ENCODE measurements at regions not wholly inside any gene's neighbourhood (a gene's known extent, or its start where the extent isn't known, plus 50 kb on each side); places are given as distances from the start of the nearest gene placed in this dataset.

GRCh38 chr4:24666316-24666715, 82.0 kb upstream of the DHX15 start:
- FAIRE-seq (no peak), DNase-seq (ENCODE audit: insufficient read length, low spot score) (no peak)

DNA sequence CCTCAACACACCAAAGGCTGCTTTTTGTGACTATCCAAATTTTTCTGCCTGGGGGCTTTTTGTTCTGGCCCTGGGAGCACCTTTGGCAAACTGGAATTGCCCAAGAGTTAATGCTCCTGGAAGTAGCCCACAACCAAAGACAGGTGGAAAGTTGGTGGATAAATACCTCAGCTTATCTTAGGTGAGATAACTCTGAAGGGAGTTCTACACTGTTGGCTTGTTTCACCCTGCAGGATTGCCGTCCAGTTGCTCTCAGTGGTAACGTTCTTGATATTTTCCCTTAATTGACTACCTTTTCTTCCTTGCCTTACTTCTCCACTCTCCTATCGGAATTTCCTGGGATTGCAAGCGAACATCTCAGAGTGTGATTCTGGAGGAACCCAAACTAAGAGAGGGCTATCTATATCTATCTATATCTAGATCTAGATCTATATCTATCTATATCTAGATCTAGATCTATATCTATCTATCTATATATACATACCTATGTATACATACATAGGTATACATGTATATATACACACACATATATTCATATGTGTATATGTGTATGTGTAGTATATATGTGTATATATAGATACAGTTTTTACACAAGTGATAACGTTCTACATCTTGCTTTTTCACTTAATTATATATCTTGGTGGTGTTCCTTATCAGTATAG, 82.6 kb upstream of the DHX15 start:
- DNase-seq (ENCODE audit: insufficient read length, low spot score) (no peak), FAIRE-seq (no peak)

- FAIRE-seq (no peak), DNase-seq (ENCODE audit: insufficient read length, low spot score) (no peak)
Observed at GRCh38 chr4:24668956-24669355, 84.6 kb upstream of the DHX15 start.

DNA sequence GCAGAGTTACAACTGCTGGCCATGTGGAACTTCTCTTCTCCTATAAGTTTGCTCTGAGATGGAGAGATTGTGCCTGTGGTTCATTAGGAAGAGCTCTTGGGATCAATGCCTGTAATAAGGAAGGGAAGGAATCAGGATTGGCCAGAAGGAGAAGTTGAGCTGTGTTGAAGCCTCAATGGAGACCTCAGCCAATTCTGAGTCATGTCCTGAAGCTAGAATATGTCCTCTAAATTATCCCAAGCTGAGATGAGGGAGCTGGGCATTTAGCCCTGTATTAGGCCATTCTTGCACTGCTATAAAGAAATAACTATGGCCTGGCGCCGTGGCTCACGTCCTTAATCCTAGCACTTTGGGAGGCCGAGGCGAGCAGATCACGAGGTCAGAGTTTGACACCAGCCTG, 85.4 kb upstream of the DHX15 start:
- DNase-seq (ENCODE audit: insufficient read length, low spot score) = no peak
- FAIRE-seq = no peak

DNA sequence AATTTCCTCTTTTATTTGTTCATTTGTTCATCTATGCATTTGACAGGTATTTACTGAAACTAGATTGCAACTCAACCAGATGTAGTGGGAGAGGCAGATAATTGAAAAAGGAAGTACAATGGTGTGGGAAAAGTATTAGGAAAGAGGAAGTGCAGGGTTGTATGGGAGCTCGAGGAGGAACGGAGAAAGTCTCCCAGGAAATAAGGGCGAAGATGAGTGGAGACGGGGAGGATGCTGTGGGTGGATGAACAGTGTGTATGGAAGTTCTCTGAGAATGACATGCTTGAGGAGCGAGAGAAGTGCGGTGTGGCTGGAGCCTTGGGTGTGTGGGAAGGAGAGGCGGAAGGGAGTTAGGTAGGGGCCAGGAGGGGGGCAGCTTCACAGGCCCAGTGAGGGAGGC, 87.5 kb upstream of the DHX15 start:
- no peak for DNase-seq (ENCODE audit: insufficient read length, low spot score)
- no peak for FAIRE-seq

- no peak for FAIRE-seq
- DNase-seq (ENCODE audit: insufficient read length, low spot score) = no peak
Observed at GRCh38 chr4:24672880-24673279, 88.5 kb upstream of the DHX15 start.

- DNase-seq (ENCODE audit: insufficient read length, low spot score) (no peak), FAIRE-seq (no peak)
Observed at GRCh38 chr4:24674279-24674678, 89.9 kb upstream of the DHX15 start.

- DNase-seq (ENCODE audit: insufficient read length, low spot score) (no peak), FAIRE-seq (no peak)
Observed at GRCh38 chr4:24675721-24676389, 91.5 kb upstream of the DHX15 start.

- no peak for DNase-seq (ENCODE audit: insufficient read length, low spot score)
- FAIRE-seq = no peak
Observed at GRCh38 chr4:24677909-24678308, 93.6 kb upstream of the DHX15 start.

- FAIRE-seq = no peak
- no peak for DNase-seq (ENCODE audit: insufficient read length, low spot score)
Observed at GRCh38 chr4:24680746-24681448, 96.5 kb upstream of the DHX15 start.

DNA sequence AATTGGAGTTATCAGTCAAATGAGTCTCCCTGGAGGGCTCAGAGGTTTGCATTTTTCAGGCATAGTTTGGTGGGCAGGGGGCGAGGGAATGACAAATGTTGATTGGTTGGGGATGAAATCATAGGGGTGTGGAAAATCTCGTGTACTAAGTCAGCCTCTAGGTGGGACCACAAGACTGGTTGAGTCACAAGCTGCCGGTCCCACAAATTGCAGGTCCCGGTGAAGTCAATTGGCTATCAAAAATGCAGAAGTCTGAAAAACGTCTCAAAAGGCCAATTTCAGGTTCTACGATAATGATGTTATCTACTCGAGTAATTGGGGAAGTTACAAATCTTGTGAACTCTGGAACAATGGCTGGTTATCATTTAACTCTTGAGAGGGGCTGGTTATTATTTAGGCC, 98.8 kb upstream of the DHX15 start:
- DNase-seq (ENCODE audit: insufficient read length, low spot score) (no peak), FAIRE-seq (no peak)

DNA sequence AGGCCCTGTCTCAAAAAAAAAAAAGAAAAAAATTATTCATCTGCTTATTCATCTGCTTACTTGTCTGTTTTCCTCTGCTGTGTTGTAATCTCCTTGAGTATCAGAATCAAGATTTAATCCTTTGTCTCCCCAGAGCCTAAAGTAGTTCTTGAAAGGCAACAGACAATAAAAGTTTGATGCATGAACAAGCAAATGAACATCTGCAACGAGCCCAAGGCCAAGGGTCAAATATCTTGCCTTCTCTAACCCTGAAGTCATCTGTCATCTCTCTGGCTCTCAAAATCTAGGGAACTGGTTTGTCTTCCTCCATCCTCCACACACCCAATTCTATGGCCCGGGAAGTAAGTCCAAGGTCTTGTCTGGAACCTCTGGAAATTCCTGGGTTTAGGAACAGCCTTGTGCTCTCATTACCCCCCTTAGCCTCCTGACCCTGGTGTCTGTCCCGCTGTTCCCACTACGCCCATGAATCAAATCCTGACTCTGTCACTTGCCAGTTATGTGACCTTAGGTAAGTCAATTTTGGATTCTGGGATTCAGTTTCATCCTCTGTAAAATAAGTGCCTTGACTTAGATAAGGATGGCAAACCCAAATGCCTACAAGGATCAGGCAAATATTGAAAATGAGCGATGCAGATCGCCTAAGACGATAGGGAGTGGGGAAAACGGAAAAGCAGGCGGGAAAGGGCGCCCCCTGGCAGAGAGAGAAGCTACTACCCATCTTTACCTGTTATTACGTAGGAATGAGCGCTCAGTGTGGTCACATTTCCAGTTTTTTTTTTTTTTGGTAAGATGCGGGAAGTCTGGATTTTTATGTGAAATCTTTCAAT, 102.7 kb upstream of the DHX15 start:
- DNase-seq (ENCODE audit: insufficient read length, low spot score) (no peak), FAIRE-seq (no peak)

- no peak for FAIRE-seq
- DNase-seq (ENCODE audit: insufficient read length, low spot score) = no peak
Observed at GRCh38 chr4:24688453-24688852, 104.1 kb upstream of the DHX15 start.

DNA sequence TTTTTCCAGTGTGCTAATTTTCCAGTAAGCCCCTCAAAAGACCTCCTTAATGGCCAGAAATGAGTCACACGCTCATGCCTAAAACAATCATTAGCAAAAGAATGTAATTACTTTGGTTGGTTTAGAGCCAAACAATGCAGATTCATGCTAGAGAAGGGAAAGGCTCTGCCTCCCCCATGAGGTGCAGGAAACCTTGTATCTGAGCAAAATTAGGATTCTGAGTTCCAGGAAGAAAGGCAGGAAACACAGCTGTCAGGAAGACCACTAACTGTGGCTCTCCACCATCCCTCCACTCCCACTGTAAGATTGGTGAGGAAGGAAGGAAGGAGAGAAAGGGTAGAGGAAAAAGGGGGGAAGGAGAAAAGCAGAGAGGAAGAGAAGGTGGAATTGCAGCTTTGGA, 104.9 kb upstream of the DHX15 start:
- no peak for DNase-seq (ENCODE audit: insufficient read length, low spot score)
- FAIRE-seq = no peak

DNA sequence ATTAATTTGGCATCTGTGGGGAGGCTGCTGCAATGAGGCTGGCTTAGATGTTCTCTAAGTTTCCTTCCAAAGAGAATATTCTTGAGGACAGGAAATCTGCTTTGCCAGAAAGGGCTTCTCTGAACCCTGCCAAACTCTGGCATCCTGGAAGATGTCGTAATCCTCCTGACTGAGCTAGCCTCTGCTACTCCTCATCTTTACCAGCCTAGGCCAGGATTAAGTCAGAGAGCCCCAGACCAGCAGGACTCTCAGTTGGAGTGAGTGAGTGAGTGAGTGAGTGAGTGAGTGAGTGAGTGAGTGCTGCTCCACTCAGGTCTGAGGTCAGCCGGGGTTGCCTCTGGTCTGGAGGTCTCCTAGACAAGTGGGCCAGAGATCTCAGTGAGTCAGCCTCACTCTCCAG, 104.9 kb upstream of the SOD3 start:
- FAIRE-seq (no peak), DNase-seq (ENCODE audit: insufficient read length, low spot score) (no peak)

- FAIRE-seq = no peak
- DNase-seq (ENCODE audit: insufficient read length, low spot score) = no peak
Observed at GRCh38 chr4:24693636-24694035, 101.7 kb upstream of the SOD3 start.

DNA sequence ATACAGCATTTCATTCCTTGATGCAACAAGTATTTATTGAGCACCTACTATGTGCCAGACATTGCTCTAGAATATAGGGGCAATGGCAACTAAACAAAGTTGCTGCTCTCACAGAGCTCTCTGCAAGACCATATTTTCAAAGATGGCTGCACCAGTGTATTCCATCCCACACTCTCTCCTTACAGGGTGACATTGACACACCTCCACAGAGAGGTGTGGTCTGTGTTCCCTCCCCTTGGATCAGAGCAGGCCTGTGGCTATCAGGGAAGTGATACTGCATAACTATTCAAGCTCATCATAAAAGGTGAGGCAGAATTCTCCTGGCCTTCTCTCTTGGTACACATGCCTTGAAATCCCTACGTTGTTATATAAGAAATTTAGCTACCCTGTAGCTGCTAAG, 95.3 kb upstream of the SOD3 start:
- FAIRE-seq = peak; percentile 11

GRCh38 chr4:24701683-24702082, 93.7 kb upstream of the SOD3 start:
- FAIRE-seq (no peak), DNase-seq (ENCODE audit: insufficient read length, low spot score) (no peak)

More for the DNA sequence above, 95.3 kb upstream of the SOD3 start:
- DNase-seq (ENCODE audit: insufficient read length, low spot score) = no peak

DNA sequence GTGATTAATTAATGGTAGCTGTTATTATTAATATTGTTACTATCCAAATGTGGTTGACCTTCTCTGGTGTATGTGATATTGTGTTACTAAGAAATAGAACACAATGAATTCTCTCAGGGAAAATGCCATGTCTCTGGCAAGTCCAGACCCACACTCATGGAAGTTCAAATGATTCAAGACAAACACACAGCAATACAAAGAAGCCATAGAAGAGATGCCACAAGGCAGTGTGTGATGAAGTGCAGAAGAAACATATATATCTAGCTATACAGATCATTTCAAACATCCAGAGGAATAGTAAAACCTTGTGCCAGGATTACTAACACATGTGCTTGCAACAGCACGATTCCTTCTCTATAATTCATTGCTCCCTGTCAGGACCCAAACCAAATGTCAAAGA, 93.1 kb upstream of the SOD3 start:
- no peak for FAIRE-seq
- no peak for DNase-seq (ENCODE audit: insufficient read length, low spot score)

DNA sequence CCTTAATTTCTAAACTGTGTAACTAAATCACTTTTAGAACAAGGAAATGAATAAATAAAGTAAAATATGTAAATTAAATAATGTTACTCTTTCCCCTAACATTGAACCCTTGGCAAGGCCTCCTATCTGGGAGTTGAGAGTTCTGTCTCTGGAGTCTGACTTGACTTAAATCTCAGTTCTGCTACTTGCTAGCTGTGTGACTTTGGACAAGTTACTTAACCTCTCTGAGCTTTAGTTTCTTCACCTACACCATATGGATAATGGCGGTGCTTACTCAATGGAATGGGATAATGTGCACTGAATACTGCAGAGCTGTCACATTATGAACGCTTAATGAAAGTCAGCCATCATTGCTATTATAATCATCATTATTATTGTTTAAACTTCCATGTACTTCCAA, 92.1 kb upstream of the SOD3 start:
- FAIRE-seq = no peak
- no peak for DNase-seq (ENCODE audit: insufficient read length, low spot score)

DNA sequence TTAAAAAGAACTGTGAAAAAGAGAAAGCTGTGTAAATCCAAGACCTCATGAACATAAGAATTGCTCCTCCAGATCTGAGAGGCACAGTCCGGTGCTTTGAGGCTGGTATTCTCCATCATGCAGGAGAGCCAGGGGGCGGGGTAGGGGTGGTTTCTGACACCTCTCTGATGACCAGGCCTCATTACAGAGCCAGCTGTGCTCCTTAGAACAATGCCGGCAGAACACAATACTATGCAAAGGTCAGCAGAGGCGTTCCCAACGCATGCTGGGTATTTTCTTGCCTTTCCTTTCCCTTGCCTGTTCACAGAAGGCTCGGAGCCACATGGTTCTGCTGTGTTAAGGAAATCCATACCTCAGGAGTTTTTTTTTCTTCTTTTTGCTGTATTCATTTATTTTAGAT, 91.2 kb upstream of the SOD3 start:
- DNase-seq (ENCODE audit: insufficient read length, low spot score) (no peak), FAIRE-seq (no peak)
